HEK293 (cell line): ENCODE measurements at regions not wholly inside any gene's neighbourhood (a gene's known extent, or its start where the extent isn't known, plus 50 kb on each side); places are given as distances from the start of the nearest gene placed in this dataset.

Source experiments
- GLI4 ChIP-seq: fragments of 450-650 bp; formaldehyde crosslinking; IDR thresholded peaks from 2 replicates; pipeline ENCODE4 v1.5.1; 2016; ENCODE audit warnings: missing biosample characterization, missing genetic modification characterization
- HIC1 ChIP-seq: fragments of 450-650 bp; formaldehyde crosslinking; IDR thresholded peaks from 2 replicates; pipeline ENCODE4 v1.5.1; 2016; ENCODE audit warnings: missing biosample characterization, missing genetic modification characterization
- HOXD13 ChIP-seq: sonication (generic); formaldehyde crosslinking; IDR thresholded peaks from 2 replicates; pipeline ENCODE4 v1.8.0; 2022; ENCODE audit warnings: missing genetic modification reagents, borderline replicate concordance
- IKZF3 ChIP-seq: fragments of 450-650 bp; IDR thresholded peaks from 2 replicates; pipeline ENCODE4 v1.5.0; 2018; ENCODE audit warnings: missing biosample characterization, mild to moderate bottlenecking, missing genetic modification characterization, moderate library complexity
- KLF8 ChIP-seq: fragments of 450-650 bp; formaldehyde crosslinking; IDR thresholded peaks from 2 replicates; pipeline ENCODE4 v1.5.1; 2016; ENCODE audit warnings: missing biosample characterization, missing genetic modification characterization
- OSR2 ChIP-seq: fragments of 450-650 bp; formaldehyde crosslinking; IDR thresholded peaks from 2 replicates; pipeline ENCODE4 v1.5.1; 2016; ENCODE audit warnings: missing biosample characterization, missing genetic modification characterization
- PRDM6 ChIP-seq: fragments of 450-650 bp; formaldehyde crosslinking; IDR thresholded peaks from 2 replicates; pipeline ENCODE4 v1.5.1; 2017; ENCODE audit warnings: missing biosample characterization, missing genetic modification characterization
- TRIM28 ChIP-seq: IDR thresholded peaks from 2 replicates; pipeline ENCODE4 v1.6.1; 2011; ENCODE audit warnings: low read length, control low read depth, borderline replicate concordance
- YY2 ChIP-seq: fragments of 450-650 bp; formaldehyde crosslinking; IDR thresholded peaks from 2 replicates; pipeline ENCODE4 v1.5.1; 2016; ENCODE audit warnings: missing biosample characterization, missing genetic modification characterization
- ZBTB48 ChIP-seq: fragments of 450-650 bp; formaldehyde crosslinking; IDR thresholded peaks from 2 replicates; pipeline ENCODE4 v1.5.1; 2016; ENCODE audit warnings: missing biosample characterization, missing genetic modification characterization
- ZBTB49 ChIP-seq: fragments of 450-650 bp; formaldehyde crosslinking; IDR thresholded peaks from 2 replicates; pipeline ENCODE4 v1.5.1; 2016; ENCODE audit warnings: missing biosample characterization, missing genetic modification characterization, low read depth
- ZFP41 ChIP-seq: fragments of 450-650 bp; formaldehyde crosslinking; IDR thresholded peaks from 2 replicates; pipeline ENCODE4 v1.5.1; 2016; ENCODE audit warnings: missing biosample characterization, missing genetic modification characterization, borderline replicate concordance
- ZNF133 ChIP-seq: fragments of 450-650 bp; formaldehyde crosslinking; IDR thresholded peaks from 2 replicates; pipeline ENCODE4 v1.5.1; 2016; ENCODE audit warnings: missing biosample characterization, missing genetic modification characterization
- ZNF138 ChIP-seq: fragments of 450-650 bp; formaldehyde crosslinking; IDR thresholded peaks from 2 replicates; pipeline ENCODE4 v1.5.1; 2016; ENCODE audit warnings: missing biosample characterization, missing genetic modification characterization, borderline replicate concordance
- ZNF155 ChIP-seq: fragments of 450-650 bp; formaldehyde crosslinking; IDR thresholded peaks from 2 replicates; pipeline ENCODE4 v1.5.1; 2016; ENCODE audit warnings: missing biosample characterization, missing genetic modification characterization
- ZNF169 ChIP-seq: fragments of 450-650 bp; formaldehyde crosslinking; IDR thresholded peaks from 2 replicates; pipeline ENCODE4 v1.5.1; 2016; ENCODE audit warnings: missing biosample characterization, missing genetic modification characterization
- ZNF202 ChIP-seq: fragments of 450-650 bp; formaldehyde crosslinking; IDR thresholded peaks from 2 replicates; pipeline ENCODE4 v1.5.1; 2016; ENCODE audit warnings: missing biosample characterization, missing genetic modification characterization, borderline replicate concordance
- ZNF248 ChIP-seq: fragments of 450-650 bp; formaldehyde crosslinking; IDR thresholded peaks from 2 replicates; pipeline ENCODE4 v1.5.1; 2017; ENCODE audit warnings: missing biosample characterization, missing genetic modification characterization
- ZNF274 ChIP-seq, 2 experiments: fragments of 200-500 bp in 1 of 2; fragments of 450-650 bp in 1 of 2; sonication (Bioruptor generic) in 1 of 2; formaldehyde crosslinking in 1 of 2; IDR thresholded peaks; 2 replicates each; pipeline versions ENCODE4 v1.5.1 to v1.6.1; 2014 to 2016; ENCODE audit warnings: borderline replicate concordance in 1 of 2, inconsistent platforms in 1 of 2, low read length in 1 of 2, missing biosample characterization in 1 of 2, missing genetic modification characterization in 1 of 2
- ZNF280C ChIP-seq: fragments of 450-650 bp; formaldehyde crosslinking; IDR thresholded peaks from 2 replicates; pipeline ENCODE4 v1.5.1; 2016; ENCODE audit warnings: missing biosample characterization, missing genetic modification characterization
- ZNF292 ChIP-seq: fragments of 450-650 bp; formaldehyde crosslinking; IDR thresholded peaks from 2 replicates; pipeline ENCODE4 v1.5.1; 2016; ENCODE audit warnings: low read depth, missing biosample characterization, missing genetic modification characterization, borderline replicate concordance
- ZNF302 ChIP-seq: fragments of 450-650 bp; formaldehyde crosslinking; IDR thresholded peaks from 2 replicates; pipeline ENCODE4 v1.5.1; 2016; ENCODE audit warnings: missing biosample characterization, missing genetic modification characterization, low read depth
- ZNF423 ChIP-seq: fragments of 450-650 bp; formaldehyde crosslinking; IDR thresholded peaks from 2 replicates; pipeline ENCODE4 v1.5.1; 2016; ENCODE audit warnings: missing biosample characterization, missing genetic modification characterization
- ZNF48 ChIP-seq: fragments of 450-650 bp; formaldehyde crosslinking; IDR thresholded peaks from 2 replicates; pipeline ENCODE4 v1.5.1; 2016; ENCODE audit warnings: missing biosample characterization, missing genetic modification characterization
- ZNF513 ChIP-seq: fragments of 450-650 bp; IDR thresholded peaks from 2 replicates; pipeline ENCODE4 v1.5.1; 2018; ENCODE audit warnings: missing biosample characterization, missing genetic modification characterization
- ZNF555 ChIP-seq: fragments of 450-650 bp; formaldehyde crosslinking; conservative IDR thresholded peaks from 2 replicates; pipeline ENCODE4 v1.5.1; 2017; ENCODE audit warnings: missing biosample characterization, mild to moderate bottlenecking, missing genetic modification characterization, inconsistent platforms
- ZNF580 ChIP-seq: fragments of 450-650 bp; formaldehyde crosslinking; IDR thresholded peaks from 2 replicates; pipeline ENCODE4 v1.5.1; 2016; ENCODE audit warnings: missing biosample characterization, missing genetic modification characterization
- ZNF626 ChIP-seq: fragments of 450-650 bp; sonication (Bioruptor Pico); formaldehyde crosslinking; IDR thresholded peaks from 2 replicates; pipeline ENCODE4 v1.5.1; 2018; ENCODE audit warnings: missing biosample characterization, missing genetic modification characterization, inconsistent platforms
- ZNF654 ChIP-seq: fragments of 450-650 bp; formaldehyde crosslinking; IDR thresholded peaks from 2 replicates; pipeline ENCODE4 v1.5.1; 2016; ENCODE audit warnings: low read depth, missing biosample characterization, missing genetic modification characterization
- ZNF658 ChIP-seq: fragments of 450-650 bp; formaldehyde crosslinking; IDR thresholded peaks from 2 replicates; pipeline ENCODE4; 2016; ENCODE audit warnings: missing biosample characterization, missing genetic modification characterization
- ZNF76 ChIP-seq: fragments of 450-650 bp; formaldehyde crosslinking; IDR thresholded peaks from 2 replicates; pipeline ENCODE4; 2016; ENCODE audit warnings: low read depth, missing biosample characterization, missing genetic modification characterization, borderline replicate concordance
- ZNF843 ChIP-seq: fragments of 450-650 bp; formaldehyde crosslinking; IDR thresholded peaks from 2 replicates; pipeline ENCODE4 v1.5.1; 2016; ENCODE audit warnings: missing biosample characterization, missing genetic modification characterization

GRCh38 chr18:22342625-22343024, 75.1 kb downstream of the CTAGE1 start (continued):
- TF ChIP-seq HIC1 (tag by site-specific recombination) (no peak), ZNF423 (tag by site-specific recombination) (no peak), ZNF169 (tag by site-specific recombination) (no peak), ZNF555 (tag by site-specific recombination) (no peak), PRDM6 (tag by site-specific recombination) (peak; percentile 94), IKZF3 (tag by site-specific recombination) (peak; percentile 54), ZBTB49 (tag by site-specific recombination) (no peak), ZBTB48 (tag by site-specific recombination) (no peak), ZNF843 (tag by site-specific recombination) (peak; percentile 93), ZNF513 (tag by site-specific recombination) (no peak), ZNF654 (no peak), ZNF202 (tag by site-specific recombination) (no peak), ZNF133 (tag by site-specific recombination) (no peak), ZNF280C (tag by site-specific recombination) (no peak), ZNF138 (tag by site-specific recombination) (no peak), YY2 (no peak), ZNF274 (IDR thresholded peaks at IDR 0.05; ENCODE audit: low read length) (no peak), ZNF274 (tag by site-specific recombination; IDR thresholded peaks at IDR 0.05; ENCODE audit: borderline replicate concordance) (no peak), ZNF76 (tag by site-specific recombination) (no peak), ZNF155 (tag by site-specific recombination) (no peak), HOXD13 (CRISPR knock-in tag) (no peak), ZNF48 (tag by site-specific recombination) (no peak), GLI4 (tag by site-specific recombination) (no peak), ZNF292 (tag by site-specific recombination) (no peak), TRIM28 (peak; percentile 62; the same call in 1 of the 2 replicates), ZNF626 (tag by site-specific recombination) (no peak), KLF8 (tag by site-specific recombination) (peak; percentile 21; the same call in 1 of the 2 replicates), ZNF580 (tag by site-specific recombination) (peak; percentile 94), ZNF248 (no peak), ZFP41 (no peak), OSR2 (tag by site-specific recombination) (peak; percentile 99), ZNF302 (tag by site-specific recombination) (no peak), ZNF658 (tag by site-specific recombination) (no peak)
